VCaP (cell line): ENCODE measurements at regions not wholly inside any gene's neighbourhood (a gene's known extent, or its start where the extent isn't known, plus 50 kb on each side); places are given as distances from the start of the nearest gene placed in this dataset.

ENCODE experiments used
- H3K27ac ChIP-seq: fragments of 450-650 bp; 2 replicates; pipeline ENCODE4 v1.5.1; 2017
- TF ChIP-seq, protein P1 (sequence below): fragments of 450-650 bp; conservative IDR thresholded peaks from 2 replicates; pipeline ENCODE4 v1.5.1; 2017; ENCODE audit warnings: mild to moderate bottlenecking, moderate library complexity

DNA sequence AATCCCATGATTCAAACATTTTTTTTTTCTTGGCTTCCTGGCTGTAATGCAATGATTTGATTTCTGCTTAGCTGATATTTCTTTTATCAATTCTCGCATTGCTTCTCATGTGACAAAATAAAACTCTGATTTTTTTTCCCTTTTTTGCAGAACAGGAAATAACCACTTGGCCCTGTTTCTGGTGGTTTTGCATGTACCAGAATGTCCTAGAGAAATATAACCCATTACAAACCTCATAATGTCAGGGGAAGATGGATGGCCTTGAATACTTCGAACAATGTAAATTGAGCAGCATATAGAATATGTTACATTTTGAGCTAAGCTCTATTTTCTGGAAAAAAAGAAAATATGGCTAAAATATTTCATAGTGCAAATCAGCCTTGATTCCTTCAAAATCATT, 275.6 kb downstream of the RAP2B start:
- H3K27ac ChIP-seq, result no peak overlapping the region
- TF ChIP-seq, protein P1, sequence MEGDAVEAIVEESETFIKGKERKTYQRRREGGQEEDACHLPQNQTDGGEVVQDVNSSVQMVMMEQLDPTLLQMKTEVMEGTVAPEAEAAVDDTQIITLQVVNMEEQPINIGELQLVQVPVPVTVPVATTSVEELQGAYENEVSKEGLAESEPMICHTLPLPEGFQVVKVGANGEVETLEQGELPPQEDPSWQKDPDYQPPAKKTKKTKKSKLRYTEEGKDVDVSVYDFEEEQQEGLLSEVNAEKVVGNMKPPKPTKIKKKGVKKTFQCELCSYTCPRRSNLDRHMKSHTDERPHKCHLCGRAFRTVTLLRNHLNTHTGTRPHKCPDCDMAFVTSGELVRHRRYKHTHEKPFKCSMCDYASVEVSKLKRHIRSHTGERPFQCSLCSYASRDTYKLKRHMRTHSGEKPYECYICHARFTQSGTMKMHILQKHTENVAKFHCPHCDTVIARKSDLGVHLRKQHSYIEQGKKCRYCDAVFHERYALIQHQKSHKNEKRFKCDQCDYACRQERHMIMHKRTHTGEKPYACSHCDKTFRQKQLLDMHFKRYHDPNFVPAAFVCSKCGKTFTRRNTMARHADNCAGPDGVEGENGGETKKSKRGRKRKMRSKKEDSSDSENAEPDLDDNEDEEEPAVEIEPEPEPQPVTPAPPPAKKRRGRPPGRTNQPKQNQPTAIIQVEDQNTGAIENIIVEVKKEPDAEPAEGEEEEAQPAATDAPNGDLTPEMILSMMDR, result no peak

DNA sequence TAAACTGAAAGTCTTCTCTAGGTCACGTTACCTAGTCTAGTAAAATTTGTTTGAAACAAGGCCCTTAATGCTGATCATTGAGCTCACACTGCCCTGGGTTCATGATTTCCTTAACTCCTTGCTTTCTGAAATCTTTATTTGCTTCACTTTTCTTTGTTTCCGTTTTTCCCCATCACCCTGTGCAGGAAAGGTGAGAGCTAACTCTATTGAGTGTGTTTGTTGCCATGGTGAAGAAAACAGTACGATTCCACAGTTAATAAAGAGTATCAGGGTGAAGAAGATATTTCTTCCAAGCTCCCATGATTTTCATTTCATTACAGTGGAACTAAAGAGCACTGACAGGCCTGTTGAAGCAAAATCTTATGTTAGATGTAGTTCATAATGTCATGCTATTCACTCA, 276.2 kb downstream of the RAP2B start:
- no peak overlapping the region for H3K27ac ChIP-seq
- TF ChIP-seq, protein P1, result no peak

DNA sequence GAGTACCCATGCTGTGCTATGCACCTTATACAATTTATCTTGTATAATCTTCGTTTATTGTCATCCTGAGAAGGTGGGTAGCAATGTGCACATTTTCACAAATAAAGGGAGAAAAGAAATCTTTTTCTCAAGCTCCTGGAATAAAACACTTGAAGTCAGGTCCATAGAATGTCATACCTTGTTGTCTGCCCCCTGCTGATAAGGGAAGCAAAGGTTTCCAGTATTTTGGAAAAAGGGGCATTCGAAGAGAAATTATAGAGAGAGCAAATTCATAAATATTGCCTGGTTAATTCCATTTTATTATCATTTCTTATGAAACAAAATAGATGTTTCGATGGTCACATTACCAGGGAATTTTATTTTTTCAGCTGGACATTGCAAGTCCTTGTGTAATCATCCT, 277.8 kb downstream of the RAP2B start:
- H3K27ac ChIP-seq, result no peak overlapping the region
- TF ChIP-seq, protein P1, result no peak; the same call in 1 of the 2 replicates

DNA sequence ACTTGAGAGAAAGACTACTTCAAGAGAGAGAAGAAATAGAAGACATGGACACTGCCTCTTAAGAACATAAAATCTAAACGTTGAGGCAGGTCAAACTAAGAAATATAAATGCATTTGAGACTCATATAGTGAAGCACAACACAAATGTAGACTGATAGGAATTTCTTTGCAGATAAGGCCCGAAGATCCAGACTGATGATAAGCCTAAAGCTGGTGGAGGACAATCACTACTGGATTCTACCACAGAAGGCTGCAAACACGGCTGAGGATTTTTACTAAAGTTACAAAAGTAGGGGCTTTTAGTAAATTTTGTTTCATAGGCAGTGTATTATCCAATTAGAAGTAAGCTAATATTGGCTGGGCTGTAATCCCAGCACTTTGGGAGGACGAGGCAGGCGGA, 278.3 kb downstream of the RAP2B start:
- no peak overlapping the region for H3K27ac ChIP-seq
- TF ChIP-seq, protein P1, result no peak

DNA sequence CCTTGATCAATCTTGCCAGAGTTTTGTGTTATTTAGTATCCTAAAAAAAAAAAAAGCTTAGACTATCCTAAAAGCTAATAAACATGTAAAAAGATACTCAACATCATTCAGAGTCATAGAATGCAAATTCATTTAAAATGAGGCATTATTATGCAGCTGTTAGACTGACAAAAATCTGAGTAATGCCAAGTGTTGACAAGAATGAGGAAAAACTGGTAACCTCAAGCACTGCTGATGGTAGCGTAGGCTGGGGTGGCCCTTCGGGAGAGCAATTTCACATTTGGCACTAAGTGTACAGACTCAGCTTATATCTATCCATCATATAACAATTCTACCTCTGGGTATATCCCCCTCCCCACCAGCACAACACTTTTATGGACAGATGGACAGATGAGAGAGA, 280.4 kb downstream of the RAP2B start:
- H3K27ac ChIP-seq, result no peak overlapping the region
- TF ChIP-seq, protein P1, result no peak

DNA sequence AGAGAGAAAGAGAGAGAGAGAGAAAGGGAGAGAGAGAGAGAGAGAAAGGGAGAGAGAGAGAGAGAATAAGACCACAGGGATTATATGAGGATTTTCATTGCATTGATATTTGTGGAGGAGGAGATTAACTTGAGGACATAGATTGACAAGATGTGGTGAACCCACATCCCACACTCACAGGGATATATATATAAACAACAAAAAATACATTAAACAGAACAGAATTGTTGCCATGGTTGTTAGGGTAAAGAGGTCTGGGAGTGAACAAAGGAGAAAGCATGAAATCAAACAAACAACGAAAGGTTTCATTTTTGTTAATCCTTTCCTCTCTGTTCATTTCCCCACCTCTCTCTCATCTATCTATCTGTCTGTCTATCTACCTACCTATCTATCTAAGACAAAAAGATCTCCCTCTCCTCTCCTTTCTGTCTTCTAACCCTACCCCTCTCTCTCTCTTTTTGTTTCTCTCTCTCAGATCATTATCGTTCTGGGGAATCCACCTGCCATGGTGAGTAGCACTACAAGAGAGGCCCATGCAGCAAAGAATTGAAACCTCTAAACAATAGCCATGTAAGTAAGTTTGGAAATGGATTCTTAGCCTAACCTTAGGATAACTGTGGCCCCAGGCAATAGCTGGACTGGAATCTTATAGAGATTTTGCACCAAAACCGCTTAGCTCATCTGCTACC, 280.9 kb downstream of the RAP2B start:
- TF ChIP-seq, protein P1, result no peak
- H3K27ac ChIP-seq, result no peak overlapping the region

DNA sequence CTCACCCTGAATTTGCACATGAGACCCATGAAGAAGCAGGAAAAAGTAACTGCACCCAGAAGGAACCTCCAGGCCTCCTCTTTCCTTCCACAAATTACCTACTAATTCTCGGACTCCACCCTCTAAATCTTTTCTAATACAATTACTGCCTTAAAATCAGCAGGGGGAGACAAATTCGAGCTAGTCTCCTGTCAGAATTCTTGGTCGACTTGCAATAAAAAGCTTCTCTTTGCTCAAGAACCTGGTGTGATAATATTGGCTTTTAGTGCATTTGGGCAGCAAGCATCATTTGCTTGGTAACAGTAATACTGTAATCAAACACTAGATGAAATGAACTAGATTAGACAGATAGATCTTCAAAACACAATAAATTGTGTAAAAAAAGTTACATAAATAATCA, 281.9 kb downstream of the RAP2B start:
- TF ChIP-seq, protein P1, result peak; percentile 25
- no peak overlapping the region for H3K27ac ChIP-seq
